PFSK-1 (cell line): ENCODE measurements at regions not wholly inside any gene's neighbourhood (a gene's known extent, or its start where the extent isn't known, plus 50 kb on each side); places are given as distances from the start of the nearest gene placed in this dataset.

Source experiments
- POLR2AphosphoS5 ChIP-seq: IDR thresholded peaks from 2 replicates; pipeline ENCODE4 v1.6.1; 2012; ENCODE audit warnings: low read depth, mild to moderate bottlenecking, control low read depth, low read length, moderate library complexity
- REST ChIP-seq, 2 experiments: IDR thresholded peaks; 2 replicates each; pipeline versions ENCODE4 v1.6.1 to v1.8.0; 2011 to 2012; ENCODE audit warnings: low read depth in 2 of 2, low read length in 2 of 2, control low read depth in 1 of 2, inconsistent platforms in 1 of 2, mild to moderate bottlenecking in 1 of 2, moderate library complexity in 1 of 2; ENCODE audit not compliant: insufficient read depth in 1 of 2

GRCh38 chr20:22513574-22513973 lies 70.8 kb downstream of the FOXA2 start:
- no peak for TF ChIP-seq POLR2AphosphoS5
- TF ChIP-seq REST (IDR thresholded peaks at IDR 0.05; ENCODE audit: insufficient read depth in 1 of 2, low read depth in 2 of 2, low read length in 2 of 2), result no peak
